H9 (cell line): ENCODE measurements at regions not wholly inside any gene's neighbourhood (a gene's known extent, or its start where the extent isn't known, plus 50 kb on each side); places are given as distances from the start of the nearest gene placed in this dataset.

Experiments
- DNase-seq: peaks from one replicate; pipeline ENCODE4 v3.0.0-alpha.2; 2017
- H2AFZ ChIP-seq: one replicate; pipeline ENCODE4 v1.6.1; 2013; ENCODE audit warnings: mild to moderate bottlenecking, low read length, control low read depth, moderate library complexity
- H2AK5ac ChIP-seq: 2 replicates; pipeline ENCODE4 v1.6.1; 2013; ENCODE audit warnings: low read length, control low read depth, mixed read lengths; ENCODE audit not compliant: insufficient read length
- H2BK120ac ChIP-seq: one replicate; pipeline ENCODE4 v1.6.1; 2013; ENCODE audit warnings: low read depth, mild to moderate bottlenecking, low read length, control low read depth, inconsistent platforms; ENCODE audit not compliant: poor library complexity, severe bottlenecking
- H2BK12ac ChIP-seq: 2 replicates; pipeline ENCODE4 v1.6.1; 2013; ENCODE audit warnings: low read length, control low read depth, mixed read lengths, low read depth; ENCODE audit not compliant: insufficient read length
- H2BK15ac ChIP-seq: 2 replicates; pipeline ENCODE4 v1.6.1; 2013; ENCODE audit warnings: low read depth, low read length, control low read depth
- H2BK20ac ChIP-seq: one replicate; pipeline ENCODE4 v1.6.1; 2013; ENCODE audit warnings: low read depth, mild to moderate bottlenecking, low read length, control low read depth, inconsistent platforms; ENCODE audit not compliant: poor library complexity, severe bottlenecking
- H2BK5ac ChIP-seq: 2 replicates; pipeline ENCODE4 v1.6.1; 2013; ENCODE audit warnings: low read length, control low read depth, mixed read lengths; ENCODE audit not compliant: insufficient read length
- H3K14ac ChIP-seq: 2 replicates; pipeline ENCODE4 v1.6.1; 2013; ENCODE audit warnings: low read length, control low read depth; ENCODE audit not compliant: insufficient read depth
- H3K18ac ChIP-seq: 2 replicates; pipeline ENCODE4 v1.6.1; 2013; ENCODE audit warnings: low read depth, mild to moderate bottlenecking, mixed read lengths, low read length, control low read depth; ENCODE audit not compliant: insufficient read length
- H3K23ac ChIP-seq: 2 replicates; pipeline ENCODE4 v1.6.1; 2013; ENCODE audit warnings: low read length, control low read depth, mixed read lengths, low read depth; ENCODE audit not compliant: insufficient read length
- H3K23me2 ChIP-seq: 2 replicates; pipeline ENCODE4 v1.6.1; 2013; ENCODE audit warnings: low read depth, mild to moderate bottlenecking, mixed read lengths, low read length, control low read depth; ENCODE audit not compliant: insufficient read length, poor library complexity, severe bottlenecking
- H3K27ac ChIP-seq: 2 replicates; pipeline ENCODE4 v1.5.1; 2013; ENCODE audit warnings: low read length, control low read depth, mixed read lengths, low read depth; ENCODE audit not compliant: insufficient read length
- H3K27me3 ChIP-seq: 2 replicates; pipeline ENCODE4 v1.6.1; 2013; ENCODE audit warnings: low read length, control low read depth, inconsistent platforms; ENCODE audit not compliant: insufficient read depth
- H3K4ac ChIP-seq: 2 replicates; pipeline ENCODE4 v1.6.1; 2013; ENCODE audit warnings: low read depth, mild to moderate bottlenecking, control low read depth, inconsistent platforms, low read length, moderate library complexity
- H3K4me1 ChIP-seq: 2 replicates; pipeline ENCODE4 v1.6.1; 2013; ENCODE audit warnings: low read length, control low read depth, inconsistent platforms; ENCODE audit not compliant: insufficient read depth
- H3K4me2 ChIP-seq: 2 replicates; pipeline ENCODE4 v1.6.1; 2013; ENCODE audit warnings: low read length, control low read depth, mixed read lengths; ENCODE audit not compliant: insufficient read length, insufficient read depth
- H3K56ac ChIP-seq: 2 replicates; pipeline ENCODE4 v1.6.1; 2013; ENCODE audit warnings: low read depth, mild to moderate bottlenecking, mixed read lengths, low read length, control low read depth; ENCODE audit not compliant: insufficient read length
- H3K79me1 ChIP-seq: 2 replicates; pipeline ENCODE4 v1.6.1; 2013; ENCODE audit warnings: low read depth, mild to moderate bottlenecking, moderate library complexity, low read length, control low read depth, inconsistent platforms; ENCODE audit not compliant: insufficient read depth, poor library complexity, severe bottlenecking
- H3K79me2 ChIP-seq: 2 replicates; pipeline ENCODE4 v1.6.1; 2013; ENCODE audit warnings: low read length, control low read depth, inconsistent platforms; ENCODE audit not compliant: insufficient read depth
- H3K9ac ChIP-seq: 2 replicates; pipeline ENCODE4 v1.6.1; 2013; ENCODE audit warnings: low read length, control low read depth, mixed read lengths; ENCODE audit not compliant: insufficient read length; ENCODE audit errors: extremely low read depth
- H3K9me3 ChIP-seq: one replicate; pipeline ENCODE4 v1.6.1; 2013; ENCODE audit warnings: low read depth, low read length, inconsistent platforms; ENCODE audit not compliant: control insufficient read depth
- H3T11ph ChIP-seq: one replicate; pipeline ENCODE4 v1.6.1; 2013; ENCODE audit warnings: mild to moderate bottlenecking, low read length, control low read depth, inconsistent platforms
- H4K20me1 ChIP-seq: one replicate; pipeline ENCODE4 v1.6.1; 2013; ENCODE audit not compliant: control insufficient read depth, insufficient read length, insufficient read depth
- H4K5ac ChIP-seq: 2 replicates; pipeline ENCODE4 v1.6.1; 2013; ENCODE audit warnings: low read depth, mild to moderate bottlenecking, mixed read lengths, low read length, control low read depth; ENCODE audit not compliant: insufficient read length
- H4K8ac ChIP-seq: replicated peaks from 2 replicates; pipeline ENCODE4 v1.6.1; 2013; ENCODE audit warnings: low read length, control low read depth, mixed read lengths, low read depth; ENCODE audit not compliant: insufficient read length
- H4K91ac ChIP-seq: 2 replicates; pipeline ENCODE4 v1.6.1; 2013; ENCODE audit warnings: low read depth, mild to moderate bottlenecking, moderate library complexity, mixed read lengths, low read length, control low read depth; ENCODE audit not compliant: insufficient read length
- H3K27ac Mint-ChIP-seq, 3 experiments: 2 replicates in 2 of 3; 3 replicates in 1 of 3; pipeline ENCODE4 v1.8.0; 2020 to 2021; ENCODE audit warnings: mixed read lengths in 3 of 3, mild to moderate bottlenecking in 1 of 3, moderate library complexity in 1 of 3
- H3K27me3 Mint-ChIP-seq: 2 replicates; pipeline ENCODE4 v1.8.0; 2021; ENCODE audit warnings: low read depth, mild to moderate bottlenecking, moderate library complexity, mixed read lengths
- H3K36me3 Mint-ChIP-seq, 3 experiments: 2 replicates in 2 of 3; 3 replicates in 1 of 3; pipeline ENCODE4 v1.8.0; 2020 to 2021; ENCODE audit warnings: low read depth in 3 of 3, mixed read lengths in 3 of 3; ENCODE audit not compliant: insufficient read depth in 1 of 3
- H3K4me1 Mint-ChIP-seq, 2 experiments: 2 replicates each; pipeline ENCODE4 v1.8.0; 2020; ENCODE audit warnings: mixed read lengths in 2 of 2
- H3K4me3 Mint-ChIP-seq, 2 experiments: 2 replicates in 1 of 2; 3 replicates in 1 of 2; pipeline ENCODE4 v1.8.0; 2020 to 2021; ENCODE audit warnings: mild to moderate bottlenecking in 2 of 2, mixed read lengths in 2 of 2, moderate library complexity in 1 of 2
- H3K9me3 Mint-ChIP-seq, 2 experiments: 2 replicates in 1 of 2; 3 replicates in 1 of 2; pipeline ENCODE4 v1.8.0; 2020; ENCODE audit warnings: mild to moderate bottlenecking in 2 of 2, mixed read lengths in 2 of 2, moderate library complexity in 1 of 2
- WGBS: extraction: QIAGEN DNeasy Blood & Tissue Kit; methylation state at CpG from one replicate; pipeline ENCODE4 v1.1.7; 2013; ENCODE audit warnings: missing lambda C conversion rate, low lambda C conversion rate, mixed read lengths; ENCODE audit not compliant: insufficient read length; ENCODE audit errors: extremely low coverage; 5-methylcytosine and 5-hydroxymethylcytosine counted together
- TF ChIP-seq, protein P1 (sequence below): fragments of 200-600 bp; sonication (generic); conservative IDR thresholded peaks from 3 replicates; pipeline ENCODE4 v1.8.0; 2021; ENCODE audit warnings: antibody characterized with exemption, mild to moderate bottlenecking

DNA sequence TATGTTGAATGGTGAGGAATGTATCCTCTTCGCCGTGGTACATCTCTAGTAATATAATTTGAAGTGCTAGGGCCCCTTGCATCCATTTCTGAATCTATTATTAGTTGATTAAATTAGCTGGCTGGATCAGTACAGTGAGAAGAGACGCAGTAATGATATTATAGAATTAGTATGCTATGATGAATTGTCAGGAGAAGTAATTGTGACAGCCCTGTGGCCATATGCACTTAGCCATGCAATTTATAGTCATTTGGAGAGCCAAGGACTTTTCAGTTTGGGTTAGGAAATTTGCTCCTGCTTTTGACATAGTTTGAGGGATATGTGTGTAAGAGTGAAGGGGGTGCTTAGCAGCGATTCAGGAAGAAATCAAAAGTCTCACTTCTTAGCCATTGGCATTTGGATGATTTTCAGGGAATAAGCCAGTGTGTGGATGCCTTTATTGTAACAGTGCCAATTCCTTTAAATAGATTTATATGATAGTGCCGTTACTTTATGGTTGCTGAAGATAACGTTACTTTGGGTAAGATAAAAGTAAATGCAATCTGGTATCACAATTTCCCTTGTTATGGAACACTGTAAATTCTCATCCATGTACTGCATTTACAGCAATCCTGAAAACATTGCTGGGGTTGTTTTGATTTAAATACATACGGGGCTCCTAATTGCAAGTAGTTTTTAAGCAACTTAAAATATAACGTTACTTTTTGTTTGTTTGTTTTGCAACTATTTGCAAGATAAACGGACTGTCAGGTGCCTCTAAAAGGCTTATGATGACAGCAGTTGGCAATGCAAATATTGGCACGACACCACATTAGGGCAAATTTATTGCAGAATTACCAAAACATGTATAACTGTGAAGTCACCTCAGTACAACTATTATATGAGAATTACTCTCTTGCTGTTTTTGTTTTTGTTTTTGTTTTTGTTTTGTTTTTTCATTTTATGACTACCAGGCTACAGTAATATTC, 875.4 kb upstream of the WWC1 start:
- Histone ChIP-seq H2BK15ac (no peak overlapping the region), H3K18ac (no peak overlapping the region), H3K4me2 (no peak overlapping the region), H3K56ac (no peak overlapping the region), H3K23ac (no peak overlapping the region), H2BK5ac (no peak overlapping the region), H3K27ac (no peak overlapping the region), H3K14ac (no peak overlapping the region), H3K79me1 (no peaks in the 10 kb centered on the region), H2AFZ (no peak overlapping the region), H2BK12ac (no peak overlapping the region), H4K20me1 (no peaks in the 10 kb centered on the region), H4K91ac (no peak overlapping the region), H4K5ac (no peak overlapping the region), H2BK20ac (no peak overlapping the region), H2BK120ac (no peak overlapping the region), H4K8ac (no peak overlapping the region), H3K4ac (no peak overlapping the region), H3T11ph (no peak overlapping the region), H3K27me3 (no peaks in the 10 kb centered on the region), H2AK5ac (no peak overlapping the region), H3K79me2 (no peaks in the 10 kb centered on the region), H3K4me1 (no peaks in the 10 kb centered on the region), H3K9me3 (no peaks in the 10 kb centered on the region), H3K9ac (no peak overlapping the region), H3K23me2 (no peaks in the 10 kb centered on the region)
- H3K36me3 Mint-ChIP-seq, result no peaks in the 10 kb centered on the region
- H3K27ac Mint-ChIP-seq, result no peak overlapping the region; a peak in 2 of 7 replicates
- no CpG with 5 or more reads among the region's 10 CpGs for WGBS
- H3K27me3 Mint-ChIP-seq, result no peaks in the 10 kb centered on the region
- H3K4me1 Mint-ChIP-seq, result peaks cover 17 to 18% of the 10 kb centered on the region in 2 experiments
- no peak for DNase-seq
- H3K4me3 Mint-ChIP-seq, result no peak overlapping the region
- H3K9me3 Mint-ChIP-seq, result no peaks in the 10 kb centered on the region
- TF ChIP-seq, protein P1, sequence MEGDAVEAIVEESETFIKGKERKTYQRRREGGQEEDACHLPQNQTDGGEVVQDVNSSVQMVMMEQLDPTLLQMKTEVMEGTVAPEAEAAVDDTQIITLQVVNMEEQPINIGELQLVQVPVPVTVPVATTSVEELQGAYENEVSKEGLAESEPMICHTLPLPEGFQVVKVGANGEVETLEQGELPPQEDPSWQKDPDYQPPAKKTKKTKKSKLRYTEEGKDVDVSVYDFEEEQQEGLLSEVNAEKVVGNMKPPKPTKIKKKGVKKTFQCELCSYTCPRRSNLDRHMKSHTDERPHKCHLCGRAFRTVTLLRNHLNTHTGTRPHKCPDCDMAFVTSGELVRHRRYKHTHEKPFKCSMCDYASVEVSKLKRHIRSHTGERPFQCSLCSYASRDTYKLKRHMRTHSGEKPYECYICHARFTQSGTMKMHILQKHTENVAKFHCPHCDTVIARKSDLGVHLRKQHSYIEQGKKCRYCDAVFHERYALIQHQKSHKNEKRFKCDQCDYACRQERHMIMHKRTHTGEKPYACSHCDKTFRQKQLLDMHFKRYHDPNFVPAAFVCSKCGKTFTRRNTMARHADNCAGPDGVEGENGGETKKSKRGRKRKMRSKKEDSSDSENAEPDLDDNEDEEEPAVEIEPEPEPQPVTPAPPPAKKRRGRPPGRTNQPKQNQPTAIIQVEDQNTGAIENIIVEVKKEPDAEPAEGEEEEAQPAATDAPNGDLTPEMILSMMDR, result no peak
